ENCODE measurements at regions not wholly inside any gene's neighbourhood (a gene's known extent, or its start where the extent isn't known, plus 50 kb on each side); places are given as distances from the start of the nearest gene placed in this dataset.

DNA sequence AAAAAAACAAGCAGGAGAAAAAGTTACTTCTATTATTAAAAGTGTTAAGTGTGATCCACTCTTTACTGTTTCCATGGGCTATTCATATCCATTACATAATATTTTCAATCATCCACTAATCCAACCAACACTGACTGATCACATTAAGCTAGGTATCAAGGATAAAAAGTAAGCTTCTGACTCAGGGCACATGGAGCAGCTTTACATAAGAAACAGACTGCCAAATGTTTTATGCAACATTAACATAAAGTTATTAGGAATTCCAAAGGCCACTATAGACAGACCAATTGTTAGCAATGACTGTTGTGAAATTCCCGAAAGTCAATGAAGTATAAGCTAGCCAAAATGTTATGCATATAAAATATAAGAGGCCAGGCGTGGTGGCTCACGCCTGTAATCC, 277.6 kb downstream of the ZEB2 start:
- H3K4me1 ChIP-seq (ENCODE audit: control insufficient read depth, insufficient read depth, low read length) = peaks cover 10% of the 10 kb centered on the region
- H3K9me3 ChIP-seq (ENCODE audit: control insufficient read depth, insufficient read depth, low read length) = no peaks in the 10 kb centered on the region
- H3K27ac Mint-ChIP-seq = no peak overlapping the region
- no peak overlapping the region for H3K4me3 ChIP-seq (ENCODE audit: low read length)
- no peak overlapping the region for H3K27ac ChIP-seq (ENCODE audit: low read length)
- no peaks in the 10 kb centered on the region for H3K27me3 Mint-ChIP-seq (ENCODE audit: low read depth in 2 of 2)
- peaks cover 19 to 24% of the 10 kb centered on the region in 2 donors for H3K4me1 Mint-ChIP-seq
- ATAC-seq = no peak
- intact Hi-C loops (cut with micrococcal nuclease) = no loop called here
- 97% methylated on average over 3 of the region's 3 CpGs for WGBS (ENCODE audit: insufficient coverage)
- H3K9me3 Mint-ChIP-seq = no peaks in the 10 kb centered on the region
- H3K4me3 Mint-ChIP-seq = no peak overlapping the region
- TF ChIP-seq, protein P1, sequence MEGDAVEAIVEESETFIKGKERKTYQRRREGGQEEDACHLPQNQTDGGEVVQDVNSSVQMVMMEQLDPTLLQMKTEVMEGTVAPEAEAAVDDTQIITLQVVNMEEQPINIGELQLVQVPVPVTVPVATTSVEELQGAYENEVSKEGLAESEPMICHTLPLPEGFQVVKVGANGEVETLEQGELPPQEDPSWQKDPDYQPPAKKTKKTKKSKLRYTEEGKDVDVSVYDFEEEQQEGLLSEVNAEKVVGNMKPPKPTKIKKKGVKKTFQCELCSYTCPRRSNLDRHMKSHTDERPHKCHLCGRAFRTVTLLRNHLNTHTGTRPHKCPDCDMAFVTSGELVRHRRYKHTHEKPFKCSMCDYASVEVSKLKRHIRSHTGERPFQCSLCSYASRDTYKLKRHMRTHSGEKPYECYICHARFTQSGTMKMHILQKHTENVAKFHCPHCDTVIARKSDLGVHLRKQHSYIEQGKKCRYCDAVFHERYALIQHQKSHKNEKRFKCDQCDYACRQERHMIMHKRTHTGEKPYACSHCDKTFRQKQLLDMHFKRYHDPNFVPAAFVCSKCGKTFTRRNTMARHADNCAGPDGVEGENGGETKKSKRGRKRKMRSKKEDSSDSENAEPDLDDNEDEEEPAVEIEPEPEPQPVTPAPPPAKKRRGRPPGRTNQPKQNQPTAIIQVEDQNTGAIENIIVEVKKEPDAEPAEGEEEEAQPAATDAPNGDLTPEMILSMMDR (IDR thresholded peaks at IDR 0.05) = no peak
- H3K36me3 Mint-ChIP-seq = no peaks in the 10 kb centered on the region
- H3K36me3 ChIP-seq (ENCODE audit: control insufficient read depth, insufficient read depth, low read length) = no peaks in the 10 kb centered on the region
- no peak for DNase-seq
- H3K27me3 ChIP-seq (ENCODE audit: control insufficient read depth, insufficient read depth, low read length) = no peaks in the 10 kb centered on the region

DNA sequence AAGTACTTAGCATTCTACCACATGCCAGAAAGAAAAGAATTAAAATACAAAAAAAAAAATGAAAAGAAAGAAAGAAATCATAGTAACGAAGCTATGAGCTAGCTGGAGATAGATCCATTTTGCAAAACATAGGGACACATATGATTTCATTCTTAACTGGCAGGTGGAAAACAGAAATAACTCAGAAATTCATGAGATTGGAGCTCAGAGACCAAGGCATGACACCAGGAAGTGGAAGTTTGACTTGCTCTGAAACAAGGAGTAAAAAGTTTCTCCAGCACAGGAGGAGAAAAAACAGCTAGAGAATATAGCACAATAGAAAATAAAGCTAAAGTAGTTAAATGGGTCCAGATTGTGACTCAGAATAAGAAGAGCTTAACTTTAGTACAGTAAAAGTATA, 278.1 kb downstream of the ZEB2 start:
- Mint-ChIP-seq H3K4me3 (no peak overlapping the region), H3K36me3 (no peaks in the 10 kb centered on the region), H3K9me3 (no peaks in the 10 kb centered on the region), H3K4me1 (peaks cover 24 to 29% of the 10 kb centered on the region in 2 donors), H3K27ac (peak overlapping the region in 1 of 2 donors; percentile 6), H3K27me3 (ENCODE audit: low read depth in 2 of 2) (no peaks in the 10 kb centered on the region)
- intact Hi-C loops (cut with micrococcal nuclease) = no loop called here
- Histone ChIP-seq H3K27ac (ENCODE audit: low read length) (peak overlapping the region; percentile 31), H3K36me3 (ENCODE audit: control insufficient read depth, insufficient read depth, low read length) (no peaks in the 10 kb centered on the region), H3K27me3 (ENCODE audit: control insufficient read depth, insufficient read depth, low read length) (no peaks in the 10 kb centered on the region), H3K4me3 (ENCODE audit: low read length) (no peak overlapping the region), H3K9me3 (ENCODE audit: control insufficient read depth, insufficient read depth, low read length) (no peaks in the 10 kb centered on the region), H3K4me1 (ENCODE audit: control insufficient read depth, insufficient read depth, low read length) (peaks cover 12% of the 10 kb centered on the region)
- TF ChIP-seq, protein P1 (IDR thresholded peaks at IDR 0.05) = no peak
- DNase-seq (no peak), ATAC-seq (no peak)
- 87% methylated on average over 1 of the region's 1 CpG for WGBS (ENCODE audit: insufficient coverage)

DNA sequence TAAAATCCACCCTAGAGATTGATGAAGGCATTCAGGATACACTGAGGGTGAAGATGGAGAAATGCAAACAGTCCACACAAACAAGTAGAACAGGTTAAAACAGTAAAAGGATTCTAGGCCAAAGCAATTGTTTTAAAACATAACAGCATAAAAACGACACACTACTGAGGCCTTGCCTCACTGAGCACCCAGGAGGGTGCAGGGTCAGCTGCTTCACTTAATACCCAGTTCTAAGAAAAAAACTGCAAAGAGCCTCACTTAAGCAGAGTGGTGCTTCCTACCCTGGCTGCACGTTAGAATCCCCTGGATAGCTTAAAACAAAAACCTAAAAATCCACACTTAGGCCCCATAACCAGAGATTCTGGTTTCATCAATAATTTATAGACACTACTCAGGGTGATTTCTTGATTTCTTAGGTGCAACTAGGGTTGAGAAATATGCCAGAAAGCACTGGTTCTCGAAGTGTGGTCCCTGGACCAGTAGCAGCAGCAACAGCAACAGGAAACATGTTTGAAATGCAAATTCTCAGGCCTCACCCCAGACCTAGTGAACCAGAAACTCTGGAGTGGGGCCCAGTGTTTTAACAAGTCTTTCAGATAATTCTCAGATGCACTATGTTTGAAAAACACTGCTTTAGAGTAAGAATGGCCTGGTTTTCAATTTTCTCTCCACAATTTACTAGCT, 279.1 kb downstream of the ZEB2 start:
- intact Hi-C loops (cut with micrococcal nuclease) = no loop called here
- Mint-ChIP-seq H3K36me3 (no peaks in the 10 kb centered on the region), H3K27me3 (ENCODE audit: low read depth in 2 of 2) (no peaks in the 10 kb centered on the region), H3K4me1 (peaks cover 29 to 31% of the 10 kb centered on the region in 2 donors), H3K27ac (no peak overlapping the region), H3K4me3 (no peak overlapping the region), H3K9me3 (no peaks in the 10 kb centered on the region)
- Histone ChIP-seq H3K4me3 (ENCODE audit: low read length) (no peak overlapping the region), H3K9me3 (ENCODE audit: control insufficient read depth, insufficient read depth, low read length) (no peaks in the 10 kb centered on the region), H3K36me3 (ENCODE audit: control insufficient read depth, insufficient read depth, low read length) (no peaks in the 10 kb centered on the region), H3K27ac (ENCODE audit: low read length) (peak overlapping the region; percentile 31), H3K4me1 (ENCODE audit: control insufficient read depth, insufficient read depth, low read length) (peaks cover 12% of the 10 kb centered on the region), H3K27me3 (ENCODE audit: control insufficient read depth, insufficient read depth, low read length) (no peaks in the 10 kb centered on the region)
- DNase-seq (no peak), ATAC-seq (no peak)
- TF ChIP-seq, protein P1 (IDR thresholded peaks at IDR 0.05) = no peak
- 36% methylated on average over 3 of the region's 3 CpGs for WGBS (ENCODE audit: insufficient coverage)

DNA sequence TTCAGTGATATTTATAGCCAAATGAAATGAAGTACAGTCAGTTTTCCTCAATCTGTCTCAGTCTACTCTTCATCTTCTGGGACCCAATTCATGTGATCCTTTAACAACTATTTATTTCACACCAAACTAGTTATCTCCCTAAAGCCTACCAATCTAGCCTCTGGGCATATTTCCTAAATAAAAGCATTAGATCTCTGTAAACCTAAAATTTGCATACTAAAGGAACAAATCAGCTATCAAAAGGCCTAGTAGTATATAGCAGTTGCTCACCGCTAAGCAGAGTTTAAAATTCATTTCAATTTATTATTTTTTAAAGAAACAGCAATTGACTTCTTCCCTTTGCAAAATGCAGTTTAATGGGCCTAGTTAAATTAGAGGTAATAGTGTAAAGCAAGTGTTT, 280.2 kb downstream of the ZEB2 start:
- ATAC-seq = no peak
- DNase-seq = no peak
- intact Hi-C loops (cut with micrococcal nuclease) = no loop called here
- WGBS (ENCODE audit: insufficient coverage) = no CpG with 5 or more reads among the region's 1 CpG
- Histone ChIP-seq H3K9me3 (ENCODE audit: control insufficient read depth, insufficient read depth, low read length) (no peaks in the 10 kb centered on the region), H3K36me3 (ENCODE audit: control insufficient read depth, insufficient read depth, low read length) (no peaks in the 10 kb centered on the region), H3K27ac (ENCODE audit: low read length) (no peak overlapping the region), H3K4me1 (ENCODE audit: control insufficient read depth, insufficient read depth, low read length) (peaks cover 12% of the 10 kb centered on the region), H3K4me3 (ENCODE audit: low read length) (no peak overlapping the region), H3K27me3 (ENCODE audit: control insufficient read depth, insufficient read depth, low read length) (no peaks in the 10 kb centered on the region)
- no peak overlapping the region for H3K27ac Mint-ChIP-seq
- H3K36me3 Mint-ChIP-seq = no peaks in the 10 kb centered on the region
- H3K4me3 Mint-ChIP-seq = no peak overlapping the region
- no peaks in the 10 kb centered on the region for H3K27me3 Mint-ChIP-seq (ENCODE audit: low read depth in 2 of 2)
- TF ChIP-seq, protein P1 (IDR thresholded peaks at IDR 0.05) = no peak
- H3K4me1 Mint-ChIP-seq = peaks cover 33% of the 10 kb centered on the region in 2 donors
- H3K9me3 Mint-ChIP-seq = no peaks in the 10 kb centered on the region

Measured in natural killer cell (primary cell).